A204.1 (cell line): ENCODE measurements at regions not wholly inside any gene's neighbourhood (a gene's known extent, or its start where the extent isn't known, plus 50 kb on each side); places are given as distances from the start of the nearest gene placed in this dataset.
"Not testable (repeated sequence)": the region's sequence is repeated elsewhere in the genome, so short reads cannot be mapped to it uniquely, and the experiment has no call there.

Experiments
- FAIRE-seq: peaks from 2 replicates; lab custom pipeline; 2012; peaks lifted over from hg19 to GRCh38; lab: Jason Lieb, UNC

DNA sequence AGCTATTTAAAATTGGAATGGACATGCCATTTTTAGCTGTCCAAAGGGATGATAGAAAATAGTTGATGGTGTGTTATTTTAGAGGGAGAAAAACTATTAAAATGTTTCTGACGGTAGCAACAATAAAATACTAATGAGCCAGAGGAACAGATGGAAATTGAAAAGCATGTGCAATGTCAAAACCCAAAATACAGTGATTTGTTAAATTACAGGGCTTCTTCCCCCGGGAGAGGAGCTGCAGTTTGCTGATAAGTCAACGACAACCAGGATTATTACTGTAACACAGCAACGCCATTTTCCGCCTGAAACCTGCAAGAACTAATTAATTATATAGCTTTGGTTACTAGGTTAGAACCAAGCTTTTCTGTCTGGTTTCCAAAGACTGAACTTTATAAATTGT is 179.6 kb upstream of the SPTLC3 start:
- no peak for FAIRE-seq

DNA sequence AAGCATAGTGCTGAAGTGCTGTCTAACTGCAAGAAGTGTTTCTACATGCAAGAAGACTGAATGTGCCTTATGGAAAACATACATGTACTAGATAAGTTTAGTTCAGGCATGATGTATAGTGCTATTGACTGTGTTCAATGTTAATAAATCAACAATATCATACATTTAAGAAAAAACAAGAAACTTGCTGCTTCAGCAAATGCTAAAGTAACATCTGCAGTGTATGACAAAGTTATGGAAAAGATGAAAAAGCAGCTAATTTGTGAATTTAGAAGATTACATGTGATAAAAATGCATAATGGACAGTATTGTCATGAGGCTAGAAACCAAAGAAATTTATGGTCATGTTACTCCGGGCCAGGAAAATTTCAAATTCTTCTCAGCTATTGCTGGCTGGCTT is 174.9 kb upstream of the SPTLC3 start:
- no peak for FAIRE-seq

DNA sequence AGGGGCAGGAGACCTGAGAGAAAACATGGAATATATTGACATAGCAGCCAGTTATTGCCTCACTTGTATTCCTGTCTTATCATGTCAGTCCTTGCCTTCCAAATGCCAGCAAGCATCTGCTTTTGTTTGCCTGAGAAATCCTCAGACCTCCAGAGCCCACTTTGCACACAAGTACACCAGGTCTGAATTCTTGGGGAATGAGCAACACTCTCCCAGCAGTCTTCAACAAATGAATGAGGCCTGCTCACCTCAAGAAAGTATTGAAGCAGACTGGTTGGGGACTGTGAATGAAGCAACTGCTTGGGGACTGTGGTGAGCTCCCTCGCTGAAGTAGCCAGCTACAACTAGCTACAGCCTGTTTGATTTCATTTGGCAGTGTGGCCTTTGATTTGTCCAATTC is 172.8 kb upstream of the SPTLC3 start:
- no peak for FAIRE-seq

GRCh38 chr20:12837646-12838045 is 171.1 kb upstream of the SPTLC3 start:
- FAIRE-seq, result no peak

DNA sequence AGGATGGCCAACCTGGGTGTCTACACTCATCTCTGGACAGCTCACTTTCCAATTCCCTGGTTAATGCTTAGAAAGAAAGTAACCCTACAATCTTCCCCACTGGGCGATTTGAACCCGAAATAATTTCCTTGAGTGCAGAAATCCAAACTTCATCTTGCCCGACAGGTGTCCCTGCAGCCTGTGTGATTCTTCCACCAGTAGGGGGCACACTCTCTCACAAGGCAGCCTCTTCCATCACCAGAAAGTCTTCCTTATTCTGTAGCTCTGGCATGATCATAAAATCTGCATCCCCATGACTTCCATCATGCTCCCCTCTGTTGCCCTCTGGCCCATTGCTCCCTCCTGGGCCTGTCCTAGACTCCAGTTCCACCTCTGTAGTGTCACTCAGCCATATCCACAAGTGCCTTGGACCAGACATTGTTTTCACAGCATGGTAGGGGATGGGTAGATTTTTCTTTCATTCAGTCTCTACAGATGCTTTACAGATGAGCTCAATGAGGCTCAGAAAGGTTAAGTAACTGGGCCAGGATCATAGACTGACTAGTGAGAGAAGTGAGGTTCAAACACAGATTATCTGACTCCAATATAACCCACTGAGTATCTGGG is 170.4 kb upstream of the SPTLC3 start:
- no peak for FAIRE-seq

DNA sequence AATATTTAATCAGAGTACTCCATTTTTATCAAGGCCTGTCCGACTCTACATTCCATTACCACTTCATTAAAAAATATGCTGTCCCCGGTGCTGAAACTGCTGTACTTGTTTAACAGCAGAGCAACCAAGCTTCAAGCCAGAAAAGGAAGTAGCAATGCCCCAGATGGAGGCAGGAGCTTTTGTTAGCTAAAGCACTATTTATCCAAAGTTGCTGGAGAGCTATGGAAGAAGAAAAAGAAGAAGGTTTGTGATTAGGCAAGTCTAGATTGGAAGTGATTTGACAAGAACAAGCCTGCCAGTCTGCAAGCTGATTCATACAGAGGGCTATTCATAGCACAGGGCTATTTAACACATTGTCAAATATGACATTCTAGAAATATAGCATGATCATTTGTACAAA is 160.9 kb upstream of the SPTLC3 start:
- FAIRE-seq, result no peak

GRCh38 chr20:12849225-12849910 is 159.4 kb upstream of the SPTLC3 start:
- FAIRE-seq, result no peak

- FAIRE-seq, result not testable (repeated sequence)
Observed at GRCh38 chr20:12857643-12858042, 151.1 kb upstream of the SPTLC3 start.

GRCh38 chr20:12860619-12861247 is 148.0 kb upstream of the SPTLC3 start:
- no peak for FAIRE-seq

GRCh38 chr20:12869669-12870068 is 139.1 kb upstream of the SPTLC3 start:
- FAIRE-seq, result no peak

DNA sequence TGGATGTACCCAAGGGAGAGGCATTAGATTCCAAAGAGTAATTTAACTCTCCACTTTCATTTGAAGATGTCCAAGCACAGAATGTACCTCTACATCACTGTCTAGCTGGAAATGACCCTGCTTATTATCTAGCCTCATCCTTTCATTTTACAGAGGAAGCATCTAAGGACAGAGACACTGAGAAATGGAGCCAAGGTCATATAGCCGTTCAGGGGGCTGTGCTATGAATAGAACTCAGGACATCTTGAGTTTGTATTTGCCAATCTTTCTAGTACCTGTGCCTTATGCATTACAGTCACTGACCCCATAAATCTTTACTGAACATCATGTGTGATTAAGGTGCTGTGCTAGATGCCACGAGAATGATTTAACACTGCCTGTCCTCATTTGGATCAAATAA is 138.2 kb upstream of the SPTLC3 start:
- no peak for FAIRE-seq

- FAIRE-seq, result no peak
Observed at GRCh38 chr20:12874933-12875332, 133.8 kb upstream of the SPTLC3 start.

- no peak for FAIRE-seq
Observed at GRCh38 chr20:12875510-12875909, 133.3 kb upstream of the SPTLC3 start.

DNA sequence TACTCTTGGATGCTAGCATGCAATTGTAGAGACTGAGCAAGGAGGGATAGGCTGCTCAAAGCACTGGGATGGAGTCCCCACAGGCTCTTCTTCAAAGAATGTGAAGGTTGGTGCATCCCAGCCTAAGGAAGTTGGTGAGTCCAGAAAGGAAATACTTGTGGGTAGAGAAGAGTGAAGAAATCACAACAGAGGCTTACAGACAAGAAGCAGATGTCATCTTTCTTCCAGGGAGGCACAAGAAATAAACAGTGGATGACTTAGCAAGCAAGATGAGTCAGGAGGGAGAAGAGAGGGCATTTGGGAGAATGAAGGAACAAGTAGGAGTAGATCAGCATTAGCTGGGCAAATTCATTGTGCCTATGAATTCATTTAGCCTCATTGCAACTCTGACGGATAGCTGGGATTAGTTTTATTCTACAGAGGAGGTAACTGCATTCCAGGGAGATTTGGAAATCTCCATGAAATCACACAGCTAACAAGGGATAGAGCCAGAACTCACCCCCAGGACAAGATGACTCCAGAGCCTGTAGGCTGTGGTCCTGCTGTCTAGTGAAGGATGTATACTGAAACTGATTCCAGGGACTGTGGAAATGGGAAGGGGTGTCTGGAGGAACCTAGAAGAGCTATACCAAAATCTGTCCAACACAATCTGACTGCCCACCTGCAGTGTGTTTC is 125.8 kb upstream of the SPTLC3 start:
- FAIRE-seq, result no peak

GRCh38 chr20:12883507-12883885 is 125.3 kb upstream of the SPTLC3 start:
- no peak for FAIRE-seq

GRCh38 chr20:12886618-12887363 is 122.0 kb upstream of the SPTLC3 start:
- no peak for FAIRE-seq

DNA sequence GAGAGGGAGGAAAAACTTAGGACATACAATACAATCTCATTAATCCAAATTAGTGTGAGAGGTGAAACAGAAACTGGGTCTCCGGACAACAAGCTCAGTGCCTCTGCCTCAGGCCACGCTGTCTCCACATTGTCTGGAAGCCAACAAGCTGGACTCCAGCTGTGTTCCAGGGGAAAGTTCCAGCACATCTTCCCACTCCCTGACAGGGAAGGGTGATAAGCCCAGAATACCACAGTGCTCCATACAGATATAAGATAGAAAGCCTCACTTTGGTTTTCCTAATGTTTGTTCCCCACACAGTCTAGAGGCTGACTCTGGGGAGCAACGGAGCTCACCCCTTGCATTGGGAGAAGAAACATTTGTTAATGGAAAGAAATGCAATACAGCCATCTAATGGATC is 117.1 kb upstream of the SPTLC3 start:
- FAIRE-seq, result no peak

DNA sequence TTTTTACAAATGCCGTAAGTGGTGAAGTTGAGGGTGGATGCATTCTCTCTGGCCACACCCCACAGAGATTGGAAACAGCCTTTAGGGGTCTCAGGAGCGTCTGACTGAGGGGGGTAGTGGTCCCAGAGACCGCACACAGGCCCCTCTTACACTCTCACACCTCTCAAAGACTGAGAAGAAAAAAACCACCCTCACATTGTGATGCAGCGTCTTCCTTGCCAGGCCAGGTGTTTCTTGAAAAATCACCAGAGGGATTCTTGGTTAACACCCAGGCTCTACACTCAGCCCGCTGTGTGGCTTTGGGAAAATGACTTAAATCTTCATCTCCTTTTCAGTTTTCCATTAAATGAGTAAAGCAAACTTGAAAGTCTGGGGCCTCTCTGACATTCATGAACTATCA is 115.8 kb upstream of the SPTLC3 start:
- FAIRE-seq, result no peak

GRCh38 chr20:12893653-12894052 is 115.1 kb upstream of the SPTLC3 start:
- no peak for FAIRE-seq

DNA sequence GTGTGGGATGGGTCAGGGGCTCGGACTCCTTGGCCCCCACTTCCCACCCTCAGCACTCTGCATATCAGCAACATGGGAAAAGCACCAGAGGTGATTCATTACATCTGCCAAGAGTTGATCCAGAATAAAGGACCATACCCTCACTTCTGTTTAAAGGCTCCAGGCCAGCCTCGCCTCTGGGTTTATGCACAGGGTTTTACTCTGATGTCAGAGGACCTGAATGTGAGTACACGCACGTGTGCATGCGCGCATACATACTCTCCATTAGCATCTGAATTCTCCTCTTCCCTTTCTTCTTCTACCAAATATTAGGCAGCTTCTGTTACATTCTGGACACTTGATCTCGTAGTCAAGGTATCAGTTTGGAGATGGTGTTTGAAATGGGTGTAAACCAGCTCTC is 114.7 kb upstream of the SPTLC3 start:
- FAIRE-seq, result no peak

DNA sequence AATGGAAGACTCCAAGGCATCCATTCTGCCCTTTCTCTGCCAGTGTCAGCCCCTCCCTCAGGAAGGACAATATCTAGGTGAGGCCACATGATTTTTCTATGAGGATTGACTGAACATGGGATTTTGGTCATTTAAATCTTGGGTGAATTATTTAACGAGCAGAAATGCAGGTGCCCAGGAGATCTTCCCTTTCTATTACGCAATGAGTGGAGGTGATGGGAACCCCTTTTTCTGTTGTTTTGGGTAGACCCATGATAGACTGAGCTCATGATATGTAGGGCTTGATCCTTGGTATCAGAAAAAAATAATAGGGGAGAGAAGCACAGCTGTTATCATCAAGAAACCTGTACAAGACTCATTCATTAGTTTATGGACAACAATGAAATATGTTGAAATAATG is 112.6 kb upstream of the SPTLC3 start:
- no peak for FAIRE-seq

- no peak for FAIRE-seq
Observed at GRCh38 chr20:12902992-12903391, 105.8 kb upstream of the SPTLC3 start.

DNA sequence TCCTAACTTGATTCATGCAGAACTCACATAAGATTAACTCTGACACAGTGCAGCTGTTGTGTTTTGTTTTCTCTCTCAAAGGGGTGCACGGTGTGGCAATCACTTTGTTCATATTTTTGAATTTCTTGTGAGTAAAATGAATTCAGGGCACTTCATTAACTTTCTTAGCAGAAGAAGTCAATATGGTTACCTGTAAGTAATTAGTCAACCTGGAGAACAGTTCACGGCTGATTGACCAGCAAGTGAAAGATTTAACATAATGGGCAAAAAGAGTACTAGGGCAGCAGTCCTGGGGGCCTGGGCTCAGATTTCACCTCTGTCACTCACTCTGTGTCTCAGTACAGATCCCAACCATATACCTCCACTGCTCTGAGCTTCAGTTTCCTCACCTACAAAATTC is 102.4 kb upstream of the SPTLC3 start:
- FAIRE-seq, result no peak
